ENCODE measurements at regions not wholly inside any gene's neighbourhood (a gene's known extent, or its start where the extent isn't known, plus 50 kb on each side); places are given as distances from the start of the nearest gene placed in this dataset.

DNA sequence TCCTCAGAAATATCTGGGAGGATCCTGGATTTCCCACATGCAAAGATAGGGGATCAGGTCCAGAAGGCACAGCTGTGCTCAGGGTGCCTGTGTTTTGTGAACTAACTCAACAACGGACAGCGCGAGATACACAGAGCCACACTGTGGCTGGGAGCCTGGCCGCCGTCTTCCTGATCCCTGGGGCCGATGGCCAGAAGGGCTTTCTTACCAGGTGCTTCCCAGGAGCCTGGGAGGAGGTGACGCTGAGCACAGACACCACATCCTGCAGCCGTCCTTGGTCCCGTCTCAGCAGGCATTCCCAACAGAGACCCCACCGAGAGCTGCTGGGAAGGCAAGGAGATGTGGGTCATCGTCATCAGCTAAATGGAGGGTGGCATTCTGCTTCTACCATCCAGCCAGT, 144.6 kb upstream of the AFDN start:
- intact Hi-C loops (cut with micrococcal nuclease), result no loop called here
- CTCF ChIA-PET, result interaction anchor here (0.6 kb wide), 1 partner anchor 57 kb away, joined by 3 read pairs; no protein-coding TSS in a partner anchor
- no peak overlapping the region for H3K4me3 Mint-ChIP-seq
- ATAC-seq, result no peak
- H3K27ac Mint-ChIP-seq, result no peak overlapping the region
- TF ChIP-seq, protein P1, sequence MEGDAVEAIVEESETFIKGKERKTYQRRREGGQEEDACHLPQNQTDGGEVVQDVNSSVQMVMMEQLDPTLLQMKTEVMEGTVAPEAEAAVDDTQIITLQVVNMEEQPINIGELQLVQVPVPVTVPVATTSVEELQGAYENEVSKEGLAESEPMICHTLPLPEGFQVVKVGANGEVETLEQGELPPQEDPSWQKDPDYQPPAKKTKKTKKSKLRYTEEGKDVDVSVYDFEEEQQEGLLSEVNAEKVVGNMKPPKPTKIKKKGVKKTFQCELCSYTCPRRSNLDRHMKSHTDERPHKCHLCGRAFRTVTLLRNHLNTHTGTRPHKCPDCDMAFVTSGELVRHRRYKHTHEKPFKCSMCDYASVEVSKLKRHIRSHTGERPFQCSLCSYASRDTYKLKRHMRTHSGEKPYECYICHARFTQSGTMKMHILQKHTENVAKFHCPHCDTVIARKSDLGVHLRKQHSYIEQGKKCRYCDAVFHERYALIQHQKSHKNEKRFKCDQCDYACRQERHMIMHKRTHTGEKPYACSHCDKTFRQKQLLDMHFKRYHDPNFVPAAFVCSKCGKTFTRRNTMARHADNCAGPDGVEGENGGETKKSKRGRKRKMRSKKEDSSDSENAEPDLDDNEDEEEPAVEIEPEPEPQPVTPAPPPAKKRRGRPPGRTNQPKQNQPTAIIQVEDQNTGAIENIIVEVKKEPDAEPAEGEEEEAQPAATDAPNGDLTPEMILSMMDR (IDR thresholded peaks at IDR 0.05), result no peak
- H3K27me3 Mint-ChIP-seq, result peaks cover 66% of the 10 kb centered on the region
- peaks cover 2% of the 10 kb centered on the region for H3K9me3 Mint-ChIP-seq
- DNase-seq, result no peak
- H3K36me3 Mint-ChIP-seq (ENCODE audit: low read depth), result no peaks in the 10 kb centered on the region
- POLR2A ChIA-PET, result no interaction called here
- no peaks in the 10 kb centered on the region for H3K4me1 Mint-ChIP-seq (ENCODE audit: low read depth)

DNA sequence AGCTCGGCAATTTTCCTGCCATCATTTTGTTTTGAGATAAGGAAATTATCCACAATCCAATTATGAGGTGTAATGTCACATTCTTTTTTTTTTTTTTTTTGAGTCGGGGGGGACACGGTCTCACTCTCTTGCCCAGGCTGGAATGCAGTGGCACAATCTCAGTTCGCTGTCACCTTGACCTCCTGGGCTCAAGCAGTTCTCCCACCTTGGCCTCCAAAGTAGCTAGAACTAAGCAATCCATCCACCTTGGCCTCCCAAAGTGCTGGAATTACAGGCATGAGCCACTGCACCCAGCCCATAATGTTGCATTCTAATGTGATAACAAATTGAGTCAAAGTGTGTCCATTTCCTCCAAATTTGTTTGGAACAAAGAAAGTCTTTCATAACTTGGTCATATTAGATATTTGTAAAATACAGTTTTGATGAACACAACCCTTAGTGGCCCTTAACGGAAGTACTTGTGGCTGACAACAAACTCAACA, 144.1 kb upstream of the AFDN start:
- Mint-ChIP-seq H3K4me1 (ENCODE audit: low read depth) (no peaks in the 10 kb centered on the region), H3K36me3 (ENCODE audit: low read depth) (no peaks in the 10 kb centered on the region), H3K27ac (no peak overlapping the region), H3K4me3 (no peak overlapping the region), H3K9me3 (peaks cover 2% of the 10 kb centered on the region), H3K27me3 (peaks cover 64% of the 10 kb centered on the region)
- DNase-seq, result no peak
- ChIA-PET POLR2A (no interaction called here), CTCF (interaction anchor here (0.6 kb wide), 1 partner anchor 57 kb away, joined by 3 read pairs; no protein-coding TSS in a partner anchor)
- no peak for ATAC-seq
- TF ChIP-seq, protein P1 (IDR thresholded peaks at IDR 0.05), result no peak
- intact Hi-C loops (cut with micrococcal nuclease), result no loop called here

DNA sequence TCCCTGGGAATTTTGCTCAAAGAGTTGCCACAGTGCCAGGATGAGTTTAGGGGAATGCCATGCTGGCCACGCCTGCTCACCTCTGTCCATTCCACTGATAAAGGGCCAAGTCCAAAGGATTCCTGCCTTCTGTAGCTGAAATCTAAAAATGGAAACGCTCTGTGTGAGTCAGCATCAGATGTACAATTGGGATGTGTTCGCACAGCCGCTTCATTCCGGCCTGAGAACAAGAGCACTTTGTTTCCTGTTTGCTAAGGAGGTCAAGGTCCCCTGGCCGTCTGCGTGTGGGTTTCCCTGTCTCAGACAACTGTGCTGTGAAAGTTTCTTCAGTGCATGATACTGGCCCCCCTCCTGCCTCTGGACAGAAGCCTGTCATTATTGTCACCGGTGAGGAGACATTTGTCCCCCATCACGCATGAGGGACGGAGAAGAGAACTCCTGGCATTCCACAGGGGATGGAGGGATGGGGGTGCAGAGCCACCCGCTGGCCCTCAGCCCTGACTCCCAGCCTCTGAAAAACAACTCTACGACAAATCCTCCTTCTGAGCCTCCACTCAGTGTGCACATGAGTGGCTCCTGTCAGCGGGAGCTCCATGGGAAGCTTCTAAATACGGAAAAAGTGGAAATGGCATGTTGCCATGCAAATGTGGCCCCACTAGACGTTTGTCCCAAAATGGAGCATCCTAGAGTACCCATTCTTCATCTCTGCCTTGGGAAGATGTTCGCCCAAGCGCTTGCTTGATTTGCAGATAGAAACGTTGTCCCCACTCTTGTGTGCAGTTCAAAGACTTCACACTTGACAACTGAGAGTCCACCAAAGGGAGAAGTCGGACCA, 143.5 kb upstream of the AFDN start:
- ChIA-PET CTCF (no interaction called here), POLR2A (no interaction called here)
- TF ChIP-seq, protein P1 (IDR thresholded peaks at IDR 0.05), result no peak
- no peak for ATAC-seq
- Mint-ChIP-seq H3K4me1 (ENCODE audit: low read depth) (no peaks in the 10 kb centered on the region), H3K9me3 (peaks cover 2% of the 10 kb centered on the region), H3K27me3 (peaks cover 59% of the 10 kb centered on the region), H3K27ac (no peak overlapping the region), H3K4me3 (no peak overlapping the region), H3K36me3 (ENCODE audit: low read depth) (no peaks in the 10 kb centered on the region)
- intact Hi-C loops (cut with micrococcal nuclease), result no loop called here
- no peak for DNase-seq

DNA sequence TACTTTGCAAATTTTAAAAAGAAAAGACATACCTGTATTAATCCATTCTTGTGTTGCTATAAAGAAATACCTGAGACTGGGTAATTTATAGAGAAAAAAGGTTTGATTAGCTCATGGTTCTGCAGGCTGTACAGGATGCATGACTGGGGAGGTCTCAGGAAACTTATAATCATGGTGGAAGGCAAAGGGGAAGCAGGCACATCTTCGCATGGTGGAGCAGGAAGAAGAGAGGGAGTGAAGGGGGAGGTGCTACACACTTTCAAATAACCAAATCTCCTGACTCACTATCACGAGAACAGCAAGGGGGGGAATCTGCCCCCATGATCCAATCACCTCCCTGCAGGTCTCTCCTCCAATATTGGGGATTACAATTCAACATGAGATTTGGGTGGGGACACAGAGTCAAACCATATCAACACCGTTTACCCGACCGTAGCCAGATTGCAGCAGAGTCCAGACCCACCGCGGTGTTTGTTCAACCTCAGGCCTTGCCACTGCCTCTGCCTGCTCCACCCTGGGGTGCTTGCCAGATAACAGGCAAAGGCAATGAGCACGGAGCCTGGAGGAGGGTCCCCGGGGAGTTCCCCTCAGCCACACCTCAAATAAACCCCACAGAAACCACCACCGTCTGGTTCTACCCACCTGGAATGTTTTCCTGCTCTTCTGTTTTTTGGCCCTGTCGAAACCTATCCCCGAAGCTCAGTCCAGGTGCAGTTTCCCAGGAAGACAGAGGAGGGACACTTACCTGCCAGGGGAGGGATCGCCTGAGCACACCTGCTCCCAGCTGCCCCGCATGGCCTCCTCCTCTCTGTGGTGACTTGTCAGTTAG, 142.2 kb upstream of the AFDN start:
- no peak for DNase-seq
- no peak for ATAC-seq
- TF ChIP-seq, protein P1 (IDR thresholded peaks at IDR 0.05), result no peak
- no peak overlapping the region for H3K4me3 Mint-ChIP-seq
- intact Hi-C loops (cut with micrococcal nuclease), result no loop called here
- peaks cover 2% of the 10 kb centered on the region for H3K9me3 Mint-ChIP-seq
- POLR2A ChIA-PET, result no interaction called here
- H3K36me3 Mint-ChIP-seq (ENCODE audit: low read depth), result no peaks in the 10 kb centered on the region
- H3K4me1 Mint-ChIP-seq (ENCODE audit: low read depth), result no peaks in the 10 kb centered on the region
- CTCF ChIA-PET, result no interaction called here
- no peak overlapping the region for H3K27ac Mint-ChIP-seq
- peaks cover 50% of the 10 kb centered on the region for H3K27me3 Mint-ChIP-seq

DNA sequence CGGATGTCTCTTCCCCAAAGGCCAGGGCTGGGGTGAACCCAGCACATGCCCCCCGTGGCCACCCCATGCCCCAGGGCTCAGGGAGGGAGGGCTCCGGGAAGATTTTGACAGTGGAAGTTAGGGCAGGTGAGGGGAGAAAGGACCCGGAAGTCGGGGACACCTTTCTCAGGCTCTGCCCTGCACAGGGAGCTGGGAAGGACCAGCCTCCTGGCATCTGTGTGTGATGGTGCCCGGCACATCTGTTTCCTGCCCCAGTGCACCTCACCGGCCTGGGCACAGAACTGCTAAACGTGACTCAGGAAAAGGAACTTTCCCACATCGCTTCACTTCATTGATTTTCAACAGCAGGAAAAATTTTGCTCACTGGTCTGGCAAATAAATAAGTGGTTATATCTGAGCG, 141.1 kb upstream of the AFDN start:
- no peak overlapping the region for H3K27ac Mint-ChIP-seq
- DNase-seq (no peak), ATAC-seq (no peak)
- peaks cover 2% of the 10 kb centered on the region for H3K9me3 Mint-ChIP-seq
- no peak overlapping the region for H3K4me3 Mint-ChIP-seq
- no peaks in the 10 kb centered on the region for H3K36me3 Mint-ChIP-seq (ENCODE audit: low read depth)
- TF ChIP-seq, protein P1 (IDR thresholded peaks at IDR 0.05), result no peak
- H3K27me3 Mint-ChIP-seq, result peaks cover 41% of the 10 kb centered on the region
- ChIA-PET CTCF (no interaction called here), POLR2A (no interaction called here)
- no peaks in the 10 kb centered on the region for H3K4me1 Mint-ChIP-seq (ENCODE audit: low read depth)
- intact Hi-C loops (cut with micrococcal nuclease), result no loop called here
